ENCODE measurements at regions not wholly inside any gene's neighbourhood (a gene's known extent, or its start where the extent isn't known, plus 50 kb on each side); places are given as distances from the start of the nearest gene placed in this dataset.

GRCh38 chr5:158174026-158174425, 315.1 kb upstream of the CLINT1 start (continued):
- TF ChIP-seq REST (IDR thresholded peaks at IDR 0.05; ENCODE audit: borderline replicate concordance in 1 of 2, low read depth in 1 of 2, low read length in 2 of 2): no peak
- TF ChIP-seq SRSF9 (IDR thresholded peaks at IDR 0.05; ENCODE audit: borderline replicate concordance, insufficient read depth, low read depth, low read length, poor library complexity, severe bottlenecking): no peak
- no peak for TF ChIP-seq XRCC5 (optimal IDR thresholded peaks at IDR 0.05; ENCODE audit: low read length)
- no peak for TF ChIP-seq ZMAT5 (CRISPR knock-in tag; IDR thresholded peaks at IDR 0.05; ENCODE audit: borderline replicate concordance, low read depth)
- no peak for TF ChIP-seq ZNF207 (IDR thresholded peaks at IDR 0.05; ENCODE audit: borderline replicate concordance)
- no peak for TF ChIP-seq HDAC1 (CRISPR knock-in tag; IDR thresholded peaks at IDR 0.05)

- Histone ChIP-seq H3K27ac (ENCODE audit: extremely low read length, insufficient read depth, low read length) (no peak overlapping the region), H3K36me3 (replicated peaks in 1 of 2; ENCODE audit: control insufficient read depth in 1 of 2, insufficient read depth in 2 of 2, low read length in 2 of 2) (no peaks in the 10 kb centered on the region), H3K4me2 (ENCODE audit: low read depth, low read length) (no peak overlapping the region), H3K4me1 (ENCODE audit: insufficient read depth, low read length) (no peaks in the 10 kb centered on the region), H3K27me3 (ENCODE audit: control insufficient read depth in 1 of 2, insufficient read depth in 2 of 2, low read length in 2 of 2) (no peaks in the 10 kb centered on the region), H3K9me3 (ENCODE audit: low read length) (no peaks in the 10 kb centered on the region), H2AFZ (ENCODE audit: low read length) (no peak overlapping the region), H3K9ac (ENCODE audit: insufficient read depth, low read depth, low read length) (no peak overlapping the region), H3K79me2 (ENCODE audit: insufficient read depth, low read length) (no peaks in the 10 kb centered on the region), H4K20me1 (ENCODE audit: insufficient read depth, low read length) (no peaks in the 10 kb centered on the region), H3K4me3 (replicated peaks in 1 of 3; ENCODE audit: insufficient read depth in 1 of 3, low read depth in 2 of 3, low read length in 3 of 3) (no peak overlapping the region)
- WGBS (ENCODE audit: low lambda C conversion rate): 5% methylated on average over 2 of the region's 2 CpGs
- in situ Hi-C loops (cut with HindIII; ENCODE audit: extremely low pct_ligation_motif_present, low pct_unique_long_range_greater_than_20kb) (loop anchor here (5.0 to 10.0 kb wide), 2 partner anchors 523 to 935 kb away; no protein-coding TSS in a partner anchor), intact Hi-C loops (cut with micrococcal nuclease; ENCODE audit: unreplicated experiment) (loop anchor here (10.0 kb wide), 1 partner anchor 963 kb away; no protein-coding TSS in a partner anchor)
- ATAC-seq: no peak
- no peak for FAIRE-seq
- ChIA-PET POLR2A (no interaction called here), CTCF (ENCODE audit: low intra/inter-chr PET ratio, low total read pairs) (no interaction called here)
- DNase-seq (ENCODE audit: low spot score): no peak
- BruUV-seq (replicated peaks): no TSS peak
- TF ChIP-seq GMEB2 (CRISPR knock-in tag; IDR thresholded peaks at IDR 0.05; ENCODE audit: low read depth) (no peak), DPF2 (CRISPR knock-in tag; IDR thresholded peaks at IDR 0.05; ENCODE audit: borderline replicate concordance, low read depth) (no peak), ZNF451 (CRISPR knock-in tag; IDR thresholded peaks at IDR 0.05) (no peak), NFKB2 (CRISPR knock-in tag; IDR thresholded peaks at IDR 0.05; ENCODE audit: borderline replicate concordance) (no peak), MAF1 (CRISPR knock-in tag; IDR thresholded peaks at IDR 0.05; ENCODE audit: borderline replicate concordance) (no peak), KDM3A (CRISPR knock-in tag; IDR thresholded peaks at IDR 0.05; ENCODE audit: low read depth) (no peak), HNF1A (IDR thresholded peaks at IDR 0.05; ENCODE audit: low read depth) (no peak), HNF1A (CRISPR knock-in tag; IDR thresholded peaks at IDR 0.05; ENCODE audit: borderline replicate concordance) (no peak)
Measured at GRCh38 chr5:158172005-158172404, 313.1 kb upstream of the CLINT1 start.
